ENCODE measurements at regions not wholly inside any gene's neighbourhood (a gene's known extent, or its start where the extent isn't known, plus 50 kb on each side); places are given as distances from the start of the nearest gene placed in this dataset.

DNA sequence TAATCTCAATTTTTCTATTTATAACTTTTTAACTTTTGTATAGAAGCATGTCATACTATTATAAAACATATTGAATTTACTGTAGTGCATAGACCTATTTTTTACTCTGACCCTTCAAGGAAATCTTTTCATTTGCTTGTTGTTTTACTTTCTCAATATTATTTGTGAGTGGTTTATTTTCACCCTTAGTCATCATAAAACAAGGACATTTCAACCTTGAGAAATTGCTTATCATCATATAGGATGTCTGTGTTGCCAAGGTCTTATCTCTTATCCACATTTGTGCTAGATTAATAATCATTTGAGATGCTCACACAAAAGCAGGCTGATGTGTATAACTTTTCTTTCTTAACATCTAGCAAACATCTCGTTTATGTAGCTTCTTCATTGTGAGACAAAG lies 408.6 kb upstream of the PABPC4L start:
- no peak overlapping the region for H3K4me3 ChIP-seq (ENCODE audit: low read depth, low read length)
- in situ Hi-C loops (cut with HindIII; ENCODE audit: low sequenced_read_pairs), result no loop called here
- DNase-seq (ENCODE audit: low read depth), result no peak
- TF ChIP-seq, protein P1, sequence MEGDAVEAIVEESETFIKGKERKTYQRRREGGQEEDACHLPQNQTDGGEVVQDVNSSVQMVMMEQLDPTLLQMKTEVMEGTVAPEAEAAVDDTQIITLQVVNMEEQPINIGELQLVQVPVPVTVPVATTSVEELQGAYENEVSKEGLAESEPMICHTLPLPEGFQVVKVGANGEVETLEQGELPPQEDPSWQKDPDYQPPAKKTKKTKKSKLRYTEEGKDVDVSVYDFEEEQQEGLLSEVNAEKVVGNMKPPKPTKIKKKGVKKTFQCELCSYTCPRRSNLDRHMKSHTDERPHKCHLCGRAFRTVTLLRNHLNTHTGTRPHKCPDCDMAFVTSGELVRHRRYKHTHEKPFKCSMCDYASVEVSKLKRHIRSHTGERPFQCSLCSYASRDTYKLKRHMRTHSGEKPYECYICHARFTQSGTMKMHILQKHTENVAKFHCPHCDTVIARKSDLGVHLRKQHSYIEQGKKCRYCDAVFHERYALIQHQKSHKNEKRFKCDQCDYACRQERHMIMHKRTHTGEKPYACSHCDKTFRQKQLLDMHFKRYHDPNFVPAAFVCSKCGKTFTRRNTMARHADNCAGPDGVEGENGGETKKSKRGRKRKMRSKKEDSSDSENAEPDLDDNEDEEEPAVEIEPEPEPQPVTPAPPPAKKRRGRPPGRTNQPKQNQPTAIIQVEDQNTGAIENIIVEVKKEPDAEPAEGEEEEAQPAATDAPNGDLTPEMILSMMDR (IDR thresholded peaks at IDR 0.05; ENCODE audit: low read depth, low read length, missing control alignments), result no peak

- TF ChIP-seq, protein P1 (IDR thresholded peaks at IDR 0.05; ENCODE audit: low read depth, low read length, missing control alignments), result no peak
- no peak for DNase-seq (ENCODE audit: low read depth)
- in situ Hi-C loops (cut with HindIII; ENCODE audit: low sequenced_read_pairs), result no loop called here
- no peak overlapping the region for H3K4me3 ChIP-seq (ENCODE audit: low read depth, low read length)
Observed at GRCh38 chr4:134601706-134602105, 400.1 kb upstream of the PABPC4L start.

DNA sequence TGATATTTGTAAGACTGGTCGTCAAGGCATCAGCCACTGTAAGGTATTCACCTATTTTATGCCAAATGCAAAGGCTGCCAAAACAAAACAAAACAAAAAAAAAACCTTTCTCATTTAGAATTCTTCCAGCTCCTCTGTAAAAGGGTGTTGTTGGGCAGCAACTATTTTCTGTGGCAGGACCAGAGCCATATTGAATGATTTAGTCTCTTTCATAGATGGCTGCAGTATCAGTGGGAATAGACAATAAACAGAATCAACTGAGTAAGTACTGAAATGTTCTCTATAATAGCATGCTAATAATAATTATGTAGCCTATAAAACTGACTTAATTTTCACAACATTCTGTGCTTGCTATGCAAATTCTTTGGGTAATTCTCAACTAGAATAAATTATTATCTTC lies 389.7 kb upstream of the PABPC4L start:
- in situ Hi-C loops (cut with HindIII; ENCODE audit: low sequenced_read_pairs), result no loop called here
- H3K4me3 ChIP-seq (ENCODE audit: low read depth, low read length), result no peak overlapping the region
- DNase-seq (ENCODE audit: low read depth), result no peak
- TF ChIP-seq, protein P1 (IDR thresholded peaks at IDR 0.05; ENCODE audit: low read depth, low read length, missing control alignments), result no peak

GRCh38 chr4:134585972-134586371 lies 384.4 kb upstream of the PABPC4L start:
- DNase-seq (ENCODE audit: low read depth), result no peak
- no peak overlapping the region for H3K4me3 ChIP-seq (ENCODE audit: low read depth, low read length)
- in situ Hi-C loops (cut with HindIII; ENCODE audit: low sequenced_read_pairs), result no loop called here
- TF ChIP-seq, protein P1 (IDR thresholded peaks at IDR 0.05; ENCODE audit: low read depth, low read length, missing control alignments), result no peak

DNA sequence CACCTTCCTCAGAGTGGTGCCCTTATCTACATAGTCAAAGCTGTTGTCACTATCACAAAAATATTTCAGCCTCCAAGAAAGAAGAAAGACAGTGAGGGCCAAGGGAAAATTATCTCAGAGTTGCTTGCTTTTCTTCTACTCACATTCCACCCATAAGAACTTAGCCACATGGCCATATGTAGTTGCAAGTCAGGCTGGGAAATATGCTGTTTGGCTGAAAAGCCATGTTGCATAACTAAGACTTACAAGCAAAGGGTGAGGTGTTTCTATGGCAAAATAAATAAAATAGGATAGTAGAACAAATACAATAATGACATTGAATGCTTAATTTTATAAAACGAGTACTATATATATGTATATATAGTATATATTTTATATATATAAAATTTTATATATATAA lies 365.9 kb upstream of the PABPC4L start:
- in situ Hi-C loops (cut with HindIII; ENCODE audit: low sequenced_read_pairs), result no loop called here
- DNase-seq (ENCODE audit: low read depth), result no peak
- TF ChIP-seq, protein P1 (IDR thresholded peaks at IDR 0.05; ENCODE audit: low read depth, low read length, missing control alignments), result no peak
- no peak overlapping the region for H3K4me3 ChIP-seq (ENCODE audit: low read depth, low read length)

DNA sequence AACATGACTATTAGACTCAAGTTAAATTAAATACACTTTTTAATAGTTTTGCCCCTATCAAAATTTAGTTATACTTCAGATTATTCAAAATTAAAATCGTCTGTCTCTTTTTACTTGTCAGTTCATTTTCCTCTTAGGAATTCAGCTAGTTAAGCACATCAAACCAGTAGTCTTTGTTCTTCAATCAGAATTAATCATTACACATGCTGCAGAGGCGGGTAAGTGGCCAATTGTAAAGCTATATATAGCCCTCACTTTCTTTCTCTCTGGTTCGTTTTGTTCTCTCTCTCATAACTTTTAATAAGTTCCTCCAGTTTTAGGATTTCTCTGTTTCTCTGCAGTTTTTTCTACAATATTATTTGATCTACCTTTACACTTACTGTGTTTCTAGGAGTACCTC lies 359.1 kb upstream of the PABPC4L start:
- no peak for DNase-seq (ENCODE audit: low read depth)
- in situ Hi-C loops (cut with HindIII; ENCODE audit: low sequenced_read_pairs), result no loop called here
- H3K4me3 ChIP-seq (ENCODE audit: low read depth, low read length), result no peak overlapping the region
- TF ChIP-seq, protein P1 (IDR thresholded peaks at IDR 0.05; ENCODE audit: low read depth, low read length, missing control alignments), result no peak

DNA sequence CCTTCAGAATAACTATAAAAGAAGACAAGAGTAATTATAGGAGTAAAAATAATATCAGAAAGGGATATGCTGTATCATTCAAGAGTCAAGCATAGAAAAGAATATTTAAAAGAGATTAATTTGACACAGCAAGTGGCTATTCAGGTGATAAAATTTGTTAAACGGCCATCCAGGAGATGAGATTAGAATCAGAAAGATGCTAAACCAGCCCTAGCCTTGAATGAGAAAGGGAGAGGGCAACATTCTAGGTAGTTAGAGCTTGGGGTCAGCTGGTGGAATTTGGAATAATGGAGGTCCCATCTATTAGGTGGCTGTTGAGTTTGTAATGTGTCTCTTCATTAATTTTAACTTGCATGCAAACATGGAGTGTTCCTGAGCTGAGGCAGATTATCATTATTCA lies 350.5 kb upstream of the PABPC4L start:
- DNase-seq (ENCODE audit: low read depth), result no peak
- TF ChIP-seq, protein P1 (IDR thresholded peaks at IDR 0.05; ENCODE audit: low read depth, low read length, missing control alignments), result no peak
- in situ Hi-C loops (cut with HindIII; ENCODE audit: low sequenced_read_pairs), result no loop called here
- no peak overlapping the region for H3K4me3 ChIP-seq (ENCODE audit: low read depth, low read length)
